ENCODE measurements at regions not wholly inside any gene's neighbourhood (a gene's known extent, or its start where the extent isn't known, plus 50 kb on each side); places are given as distances from the start of the nearest gene placed in this dataset.
A peak's percentile ranks its signal among the peaks of the same experiment; 100 is the strongest.

GRCh38 chr9:115597330-115597895 lies 479.5 kb upstream of the TNC start:
- Histone ChIP-seq H3K27me3 (ENCODE audit: insufficient read depth, low read length, poor library complexity) (no peaks in the 10 kb centered on the region), H3K4me1 (ENCODE audit: control insufficient read depth, low read depth, low read length) (peaks cover 3% of the 10 kb centered on the region), H3K27ac (ENCODE audit: low read depth, low read length) (no peak overlapping the region), H3K4me2 (ENCODE audit: low read length) (no peak overlapping the region), H3K9ac (ENCODE audit: low read length) (no peak overlapping the region), H3K18ac (ENCODE audit: low read length) (no peak overlapping the region), H3K4ac (ENCODE audit: low read depth, low read length) (peak overlapping the region; percentile 9), H2BK15ac (replicated peaks; ENCODE audit: low read depth) (peak overlapping the region; percentile 74), H3K36me3 (ENCODE audit: control insufficient read depth, insufficient read depth, low read length) (no peaks in the 10 kb centered on the region), H3K56ac (ENCODE audit: low read length) (no peak overlapping the region), H3K23ac (ENCODE audit: low read length) (no peak overlapping the region), H3K79me1 (ENCODE audit: low read length) (no peaks in the 10 kb centered on the region), H2BK5ac (ENCODE audit: low read length) (no peak overlapping the region), H4K8ac (ENCODE audit: low read depth, low read length) (no peak overlapping the region), H3K4me3 (ENCODE audit: low read length) (no peak overlapping the region), H3K79me2 (ENCODE audit: control insufficient read depth, insufficient read depth, low read length) (no peaks in the 10 kb centered on the region), H2BK120ac (ENCODE audit: low read depth, low read length) (peak overlapping the region; percentile 64), H2AK5ac (ENCODE audit: low read length) (no peak overlapping the region), H4K5ac (ENCODE audit: low read length) (no peak overlapping the region)
- no CpG with 5 or more reads among the region's 3 CpGs for WGBS (ENCODE audit: extremely low coverage, insufficient coverage, low lambda C conversion rate)
- no peak for DNase-seq

DNA sequence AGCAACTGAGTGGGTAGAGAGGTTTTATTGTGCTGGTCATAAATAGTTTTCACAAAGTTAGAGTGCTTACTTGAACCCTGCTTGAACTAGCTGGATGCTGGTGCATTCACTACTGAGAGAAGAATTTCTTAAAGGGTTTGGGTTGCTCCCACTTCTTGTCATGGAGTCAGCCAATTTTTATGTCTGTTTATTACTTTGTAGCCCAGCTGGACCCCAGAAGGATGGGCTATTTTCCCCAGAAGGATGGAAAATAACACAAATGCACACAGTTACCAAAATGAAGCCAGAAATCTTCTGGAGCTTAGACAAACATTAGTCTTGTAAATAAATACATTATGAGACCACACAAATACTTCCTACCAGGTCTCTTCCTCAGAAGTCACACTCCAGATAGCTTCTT lies 480.8 kb upstream of the TNC start:
- Histone ChIP-seq H3K79me2 (ENCODE audit: control insufficient read depth, insufficient read depth, low read length) (no peaks in the 10 kb centered on the region), H3K4me3 (ENCODE audit: low read length) (no peak overlapping the region), H4K8ac (ENCODE audit: low read depth, low read length) (no peak overlapping the region), H3K4me2 (ENCODE audit: low read length) (no peak overlapping the region), H3K9ac (ENCODE audit: low read length) (no peak overlapping the region), H3K79me1 (ENCODE audit: low read length) (no peaks in the 10 kb centered on the region), H2BK5ac (ENCODE audit: low read length) (no peak overlapping the region), H3K56ac (ENCODE audit: low read length) (no peak overlapping the region), H4K5ac (ENCODE audit: low read length) (no peak overlapping the region), H3K18ac (ENCODE audit: low read length) (no peak overlapping the region), H3K4me1 (ENCODE audit: control insufficient read depth, low read depth, low read length) (peaks cover 3% of the 10 kb centered on the region), H3K23ac (ENCODE audit: low read length) (no peak overlapping the region), H3K27me3 (ENCODE audit: insufficient read depth, low read length, poor library complexity) (no peaks in the 10 kb centered on the region), H2BK15ac (replicated peaks; ENCODE audit: low read depth) (no peak overlapping the region), H2BK120ac (ENCODE audit: low read depth, low read length) (no peak overlapping the region), H3K36me3 (ENCODE audit: control insufficient read depth, insufficient read depth, low read length) (no peaks in the 10 kb centered on the region), H2AK5ac (ENCODE audit: low read length) (no peak overlapping the region), H3K27ac (ENCODE audit: low read depth, low read length) (no peak overlapping the region), H3K4ac (ENCODE audit: low read depth, low read length) (no peak overlapping the region)
- DNase-seq, result no peak

GRCh38 chr9:115599898-115600297 lies 481.9 kb upstream of the TNC start:
- H3K9ac ChIP-seq (ENCODE audit: low read length), result no peak overlapping the region
- H3K36me3 ChIP-seq (ENCODE audit: control insufficient read depth, insufficient read depth, low read length), result no peaks in the 10 kb centered on the region
- H2BK15ac ChIP-seq (replicated peaks; ENCODE audit: low read depth), result no peak overlapping the region
- no peak overlapping the region for H2BK5ac ChIP-seq (ENCODE audit: low read length)
- no peak overlapping the region for H3K18ac ChIP-seq (ENCODE audit: low read length)
- no CpG with 5 or more reads among the region's 1 CpG for WGBS (ENCODE audit: extremely low coverage, insufficient coverage, low lambda C conversion rate)
- no peak overlapping the region for H2AK5ac ChIP-seq (ENCODE audit: low read length)
- H4K5ac ChIP-seq (ENCODE audit: low read length), result no peak overlapping the region
- no peak overlapping the region for H2BK120ac ChIP-seq (ENCODE audit: low read depth, low read length)
- H3K4ac ChIP-seq (ENCODE audit: low read depth, low read length), result no peak overlapping the region
- H3K27me3 ChIP-seq (ENCODE audit: insufficient read depth, low read length, poor library complexity), result no peaks in the 10 kb centered on the region
- no peak for DNase-seq
- H3K79me1 ChIP-seq (ENCODE audit: low read length), result no peaks in the 10 kb centered on the region
- no peak overlapping the region for H3K4me2 ChIP-seq (ENCODE audit: low read length)
- H3K56ac ChIP-seq (ENCODE audit: low read length), result no peak overlapping the region
- no peak overlapping the region for H3K4me3 ChIP-seq (ENCODE audit: low read length)
- no peaks in the 10 kb centered on the region for H3K79me2 ChIP-seq (ENCODE audit: control insufficient read depth, insufficient read depth, low read length)
- H3K23ac ChIP-seq (ENCODE audit: low read length), result no peak overlapping the region
- H4K8ac ChIP-seq (ENCODE audit: low read depth, low read length), result no peak overlapping the region
- H3K4me1 ChIP-seq (ENCODE audit: control insufficient read depth, low read depth, low read length), result peaks cover 3% of the 10 kb centered on the region
- no peak overlapping the region for H3K27ac ChIP-seq (ENCODE audit: low read depth, low read length)

GRCh38 chr9:115601434-115601833 lies 483.5 kb upstream of the TNC start:
- Histone ChIP-seq H3K4me1 (ENCODE audit: control insufficient read depth, low read depth, low read length) (no peaks in the 10 kb centered on the region), H3K56ac (ENCODE audit: low read length) (no peak overlapping the region), H3K18ac (ENCODE audit: low read length) (no peak overlapping the region), H2AK5ac (ENCODE audit: low read length) (no peak overlapping the region), H3K36me3 (ENCODE audit: control insufficient read depth, insufficient read depth, low read length) (no peaks in the 10 kb centered on the region), H3K27ac (ENCODE audit: low read depth, low read length) (no peak overlapping the region), H3K79me2 (ENCODE audit: control insufficient read depth, insufficient read depth, low read length) (no peaks in the 10 kb centered on the region), H3K4me3 (ENCODE audit: low read length) (no peak overlapping the region), H4K8ac (ENCODE audit: low read depth, low read length) (no peak overlapping the region), H2BK120ac (ENCODE audit: low read depth, low read length) (no peak overlapping the region), H3K23ac (ENCODE audit: low read length) (no peak overlapping the region), H3K27me3 (ENCODE audit: insufficient read depth, low read length, poor library complexity) (no peaks in the 10 kb centered on the region), H3K9ac (ENCODE audit: low read length) (no peak overlapping the region), H3K4ac (ENCODE audit: low read depth, low read length) (no peak overlapping the region), H4K5ac (ENCODE audit: low read length) (no peak overlapping the region), H3K4me2 (ENCODE audit: low read length) (no peak overlapping the region), H2BK5ac (ENCODE audit: low read length) (no peak overlapping the region), H3K79me1 (ENCODE audit: low read length) (no peaks in the 10 kb centered on the region), H2BK15ac (replicated peaks; ENCODE audit: low read depth) (no peak overlapping the region)
- no CpG with 5 or more reads among the region's 3 CpGs for WGBS (ENCODE audit: extremely low coverage, insufficient coverage, low lambda C conversion rate)
- no peak for DNase-seq

DNA sequence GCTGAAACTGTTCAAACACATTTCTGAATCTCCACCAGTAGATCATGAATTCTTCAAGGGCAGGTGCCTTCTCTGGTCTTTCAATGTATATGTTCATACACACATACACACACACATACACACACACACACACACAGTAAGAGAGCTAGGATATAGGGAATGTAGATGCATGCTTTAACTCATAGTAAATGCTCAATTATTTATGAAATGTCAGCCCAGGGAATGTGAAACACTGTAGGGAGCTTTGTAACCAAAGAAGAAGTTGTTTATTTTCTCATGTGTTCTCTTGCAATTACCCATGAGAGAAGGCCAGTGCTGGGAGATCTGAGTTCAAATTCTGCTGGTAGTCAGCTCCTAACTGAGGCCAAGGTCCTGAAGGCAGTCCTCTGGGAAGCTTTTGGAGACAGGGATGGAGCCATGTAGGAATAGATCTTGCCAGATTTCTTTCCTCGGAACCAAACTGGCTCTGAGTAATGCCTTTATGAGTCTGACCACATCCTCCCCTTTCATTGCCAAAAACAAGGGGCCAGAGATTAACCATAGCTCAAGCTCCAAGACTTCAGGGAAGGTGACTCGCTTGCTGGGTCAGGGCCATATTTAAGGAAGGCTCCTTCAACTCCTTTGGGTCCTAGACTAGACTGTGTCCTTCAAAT lies 487.0 kb upstream of the TNC start:
- no peak overlapping the region for H2BK5ac ChIP-seq (ENCODE audit: low read length)
- WGBS (ENCODE audit: extremely low coverage, insufficient coverage, low lambda C conversion rate), result no CpG with 5 or more reads among the region's 2 CpGs
- no peak overlapping the region for H2AK5ac ChIP-seq (ENCODE audit: low read length)
- DNase-seq, result no peak
- H3K27me3 ChIP-seq (ENCODE audit: insufficient read depth, low read length, poor library complexity), result no peaks in the 10 kb centered on the region
- H3K4ac ChIP-seq (ENCODE audit: low read depth, low read length), result peak overlapping the region; percentile 20
- H3K4me3 ChIP-seq (ENCODE audit: low read length), result no peak overlapping the region
- no peak overlapping the region for H3K23ac ChIP-seq (ENCODE audit: low read length)
- no peaks in the 10 kb centered on the region for H3K4me1 ChIP-seq (ENCODE audit: control insufficient read depth, low read depth, low read length)
- H3K18ac ChIP-seq (ENCODE audit: low read length), result no peak overlapping the region
- no peak overlapping the region for H4K5ac ChIP-seq (ENCODE audit: low read length)
- H3K36me3 ChIP-seq (ENCODE audit: control insufficient read depth, insufficient read depth, low read length), result no peaks in the 10 kb centered on the region
- no peaks in the 10 kb centered on the region for H3K79me1 ChIP-seq (ENCODE audit: low read length)
- H3K27ac ChIP-seq (ENCODE audit: low read depth, low read length), result no peak overlapping the region
- H2BK120ac ChIP-seq (ENCODE audit: low read depth, low read length), result no peak overlapping the region
- H3K4me2 ChIP-seq (ENCODE audit: low read length), result no peak overlapping the region
- no peak overlapping the region for H2BK15ac ChIP-seq (replicated peaks; ENCODE audit: low read depth)
- no peak overlapping the region for H3K56ac ChIP-seq (ENCODE audit: low read length)
- H4K8ac ChIP-seq (ENCODE audit: low read depth, low read length), result no peak overlapping the region
- H3K9ac ChIP-seq (ENCODE audit: low read length), result no peak overlapping the region
- no peaks in the 10 kb centered on the region for H3K79me2 ChIP-seq (ENCODE audit: control insufficient read depth, insufficient read depth, low read length)

- Histone ChIP-seq H3K27me3 (ENCODE audit: insufficient read depth, low read length, poor library complexity) (no peaks in the 10 kb centered on the region), H3K79me1 (ENCODE audit: low read length) (no peaks in the 10 kb centered on the region), H3K27ac (ENCODE audit: low read depth, low read length) (no peak overlapping the region), H3K36me3 (ENCODE audit: control insufficient read depth, insufficient read depth, low read length) (no peaks in the 10 kb centered on the region), H3K4me2 (ENCODE audit: low read length) (no peak overlapping the region), H2AK5ac (ENCODE audit: low read length) (no peak overlapping the region), H3K79me2 (ENCODE audit: control insufficient read depth, insufficient read depth, low read length) (no peaks in the 10 kb centered on the region), H4K8ac (ENCODE audit: low read depth, low read length) (no peak overlapping the region), H3K4me1 (ENCODE audit: control insufficient read depth, low read depth, low read length) (no peaks in the 10 kb centered on the region), H4K5ac (ENCODE audit: low read length) (no peak overlapping the region), H3K56ac (ENCODE audit: low read length) (no peak overlapping the region), H2BK15ac (replicated peaks; ENCODE audit: low read depth) (no peak overlapping the region), H3K4ac (ENCODE audit: low read depth, low read length) (no peak overlapping the region), H3K4me3 (ENCODE audit: low read length) (no peak overlapping the region), H2BK5ac (ENCODE audit: low read length) (no peak overlapping the region), H3K9ac (ENCODE audit: low read length) (no peak overlapping the region), H3K18ac (ENCODE audit: low read length) (no peak overlapping the region), H2BK120ac (ENCODE audit: low read depth, low read length) (no peak overlapping the region), H3K23ac (ENCODE audit: low read length) (no peak overlapping the region)
- DNase-seq, result no peak
Observed at GRCh38 chr9:115606838-115607237, 488.9 kb upstream of the TNC start.
